AG09319 (cell line): ENCODE measurements at regions not wholly inside any gene's neighbourhood (a gene's known extent, or its start where the extent isn't known, plus 50 kb on each side); places are given as distances from the start of the nearest gene placed in this dataset.

Experiments used
- DNase-seq: peaks from one replicate; pipeline ENCODE4 v3.0.0-alpha.2; 2010; ENCODE audit warnings: low read depth; ENCODE audit errors: extremely low read depth
- CTCF ChIP-seq: IDR thresholded peaks from 2 replicates; pipeline ENCODE4 v1.5.1; 2011; ENCODE audit warnings: low read depth, mild to moderate bottlenecking, inconsistent platforms, low read length, moderate library complexity

- DNase-seq, result no peak
- no peak for TF ChIP-seq CTCF
Measured at GRCh38 chr6:122151763-122152162, 247.7 kb upstream of the HSF2 start.

- TF ChIP-seq CTCF, result no peak
- DNase-seq, result no peak
Measured at GRCh38 chr6:122153557-122153956, 245.9 kb upstream of the HSF2 start.

GRCh38 chr6:122154155-122154554, 245.3 kb upstream of the HSF2 start:
- no peak for TF ChIP-seq CTCF

GRCh38 chr6:122154912-122155575, 244.4 kb upstream of the HSF2 start:
- no peak for TF ChIP-seq CTCF
- DNase-seq, result no peak

More at GRCh38 chr6:122154155-122154554, 245.3 kb upstream of the HSF2 start:
- no peak for DNase-seq

- TF ChIP-seq CTCF, result no peak
- no peak for DNase-seq
Measured at GRCh38 chr6:122161136-122161535, 238.3 kb upstream of the HSF2 start.

- TF ChIP-seq CTCF, result no peak
Measured at GRCh38 chr6:122165014-122165413, 234.4 kb upstream of the HSF2 start.

GRCh38 chr6:122170274-122170673, 229.2 kb upstream of the HSF2 start:
- TF ChIP-seq CTCF, result no peak
- DNase-seq, result no peak

More at GRCh38 chr6:122165014-122165413, 234.4 kb upstream of the HSF2 start:
- no peak for DNase-seq
